Kasumi-1 (cell line): ENCODE measurements at regions not wholly inside any gene's neighbourhood (a gene's known extent, or its start where the extent isn't known, plus 50 kb on each side); places are given as distances from the start of the nearest gene placed in this dataset.
"Not testable (repeated sequence)": the region's sequence is repeated elsewhere in the genome, so short reads cannot be mapped to it uniquely, and the experiment has no call there.

ENCODE experiments used
- DNase-seq, 2 experiments: peaks; one replicate each; lab custom pipeline; 2025; lab: John Stamatoyannopoulos, UW

DNA sequence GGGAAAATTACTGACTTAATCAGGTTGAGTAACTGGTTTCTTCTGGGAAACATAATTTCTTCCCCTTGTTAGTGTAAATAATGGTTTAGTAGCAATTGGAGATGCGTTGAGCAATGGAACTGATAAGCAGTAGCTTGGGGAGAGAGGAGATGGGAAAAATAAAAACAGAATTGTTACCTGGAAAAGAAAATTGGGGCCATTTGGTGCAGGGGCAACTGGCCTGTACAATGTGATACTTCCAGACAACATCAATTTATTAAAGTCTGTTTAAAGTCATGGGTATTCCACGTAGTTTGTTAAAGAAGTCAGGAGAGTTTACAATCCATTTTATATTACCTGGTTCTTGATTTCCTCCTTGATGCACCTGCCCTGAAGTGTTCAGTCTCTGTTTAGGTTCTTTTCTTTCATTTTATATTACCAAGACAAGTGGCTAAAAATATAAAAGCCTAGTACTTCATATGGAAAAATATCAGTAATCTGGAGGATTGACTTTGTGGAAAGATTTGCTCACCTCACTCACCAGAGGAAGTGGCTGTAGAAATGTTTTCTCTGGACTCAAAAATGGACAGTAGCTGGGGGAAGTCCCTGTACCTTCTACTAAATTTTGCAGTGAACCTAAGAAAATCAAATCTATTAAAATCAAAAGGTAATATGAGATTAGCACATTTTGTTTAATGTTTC is 161.0 kb downstream of the DDX1 start:
- DNase-seq, result no peak

- no peak for DNase-seq
Observed at GRCh38 chr2:15753233-15753798, 161.6 kb downstream of the DDX1 start.

- DNase-seq, result no peak
Observed at GRCh38 chr2:15753811-15754702, 162.4 kb downstream of the DDX1 start.

- DNase-seq, result no peak
Observed at GRCh38 chr2:15754703-15755099, 163.0 kb downstream of the DDX1 start.

GRCh38 chr2:15755528-15755927 is 163.9 kb downstream of the DDX1 start:
- DNase-seq, result no peak

DNA sequence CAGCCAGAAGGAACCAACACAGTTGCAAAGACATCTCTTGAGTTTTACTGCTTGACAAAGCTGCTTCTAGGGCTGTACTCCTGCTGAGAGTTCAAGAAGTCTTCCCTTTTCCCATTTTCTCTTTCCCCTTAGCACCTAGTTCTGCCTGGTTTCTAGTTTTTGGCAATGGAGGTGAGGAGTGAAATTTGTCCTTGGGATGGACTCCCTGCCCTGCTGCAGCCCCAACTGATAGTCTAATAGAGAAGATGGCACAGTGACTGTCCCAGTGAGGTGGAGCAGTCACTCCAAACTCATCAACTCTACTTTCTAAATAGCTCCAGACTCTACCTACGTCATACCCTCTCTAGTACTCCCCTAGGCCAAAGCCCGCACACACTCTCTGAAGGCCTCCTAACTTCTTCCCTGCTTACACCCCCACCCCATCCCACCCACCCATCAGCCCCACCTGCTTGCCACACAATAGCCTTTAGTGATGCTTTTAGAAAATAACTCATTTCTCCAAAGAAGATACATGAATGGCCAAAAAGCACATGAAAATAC is 164.4 kb downstream of the DDX1 start:
- no peak for DNase-seq

DNA sequence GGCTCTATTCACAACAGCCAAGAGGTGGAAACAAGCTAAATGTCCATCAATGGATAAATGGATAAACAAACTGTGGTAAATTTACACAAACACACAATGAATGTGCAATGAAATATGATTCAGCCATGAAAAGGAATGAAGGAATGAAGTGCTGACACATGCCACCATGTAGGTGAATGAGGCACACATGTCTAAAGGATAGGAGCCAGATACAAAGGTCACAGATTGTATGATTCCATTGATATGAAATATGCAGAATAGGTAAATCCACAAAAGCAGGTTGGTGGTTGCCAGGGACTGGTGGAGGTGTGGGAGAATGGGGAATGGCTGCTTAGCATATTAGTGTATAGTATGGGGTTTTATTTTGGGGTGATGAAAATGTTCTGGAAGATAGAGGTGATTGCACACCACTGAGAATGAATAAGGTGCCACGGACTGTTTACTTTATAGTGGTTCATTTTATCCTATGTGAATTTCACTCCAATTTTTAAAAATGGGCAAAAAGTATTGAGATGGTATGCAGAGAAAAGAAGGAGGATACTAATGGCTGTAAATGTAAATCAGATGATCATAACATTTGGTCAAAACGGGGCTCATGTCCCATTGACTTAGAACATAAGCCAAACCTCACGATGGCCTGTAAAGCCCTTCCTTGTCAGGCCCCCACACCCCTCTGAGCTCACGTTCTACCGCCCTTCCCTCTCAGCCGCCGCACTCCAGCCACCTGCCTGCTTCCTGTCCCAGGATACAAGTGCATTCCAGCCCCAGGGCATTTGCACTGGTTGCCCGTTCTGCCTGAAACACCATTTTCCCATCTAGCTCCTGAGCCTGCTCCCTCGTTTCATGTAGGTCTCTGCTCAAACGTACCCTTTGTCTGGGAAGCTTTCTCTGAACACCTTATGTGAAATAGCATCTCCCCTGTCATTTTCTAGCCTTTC is 165.5 kb downstream of the DDX1 start:
- DNase-seq, result no peak

DNA sequence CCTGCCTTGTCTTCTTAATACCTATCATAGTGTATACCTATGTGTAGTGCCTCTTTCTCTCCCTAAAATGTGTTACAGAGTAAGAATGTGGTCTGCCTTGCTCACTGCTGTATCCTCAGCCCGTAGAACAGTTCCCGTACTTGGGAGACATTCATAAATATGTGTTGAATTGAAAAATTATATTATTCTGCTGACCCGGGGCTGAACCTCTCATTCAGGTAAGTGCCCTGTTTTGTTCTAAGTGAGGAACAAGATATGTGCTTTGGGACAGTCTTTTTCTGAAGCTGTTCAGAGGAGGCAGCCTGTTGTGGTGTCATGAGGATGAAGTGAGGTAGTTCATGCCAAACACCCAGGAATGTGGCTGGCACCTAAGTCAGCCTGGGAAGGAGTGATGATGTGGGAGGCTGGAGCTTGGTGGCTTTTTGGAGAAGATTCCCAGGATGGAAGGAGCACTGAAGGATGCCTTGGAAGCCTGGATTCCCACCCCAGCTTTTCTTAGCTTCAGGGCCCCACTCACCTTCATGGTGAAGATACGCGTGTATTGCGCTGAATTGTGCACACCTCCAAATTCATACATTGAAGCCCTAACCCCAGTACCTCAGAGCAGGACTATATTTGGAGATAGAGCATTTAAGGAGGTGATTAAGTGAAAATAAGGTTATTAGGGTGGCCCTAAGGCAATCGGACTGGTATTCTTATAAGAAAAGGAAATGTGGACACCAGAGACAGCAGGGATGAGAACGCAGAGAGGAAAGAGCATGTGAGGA is 166.3 kb downstream of the DDX1 start:
- DNase-seq, result no peak

- no peak for DNase-seq
Observed at GRCh38 chr2:15758848-15759247, 167.2 kb downstream of the DDX1 start.

GRCh38 chr2:15759385-15759784 is 167.7 kb downstream of the DDX1 start:
- DNase-seq, result no peak

DNA sequence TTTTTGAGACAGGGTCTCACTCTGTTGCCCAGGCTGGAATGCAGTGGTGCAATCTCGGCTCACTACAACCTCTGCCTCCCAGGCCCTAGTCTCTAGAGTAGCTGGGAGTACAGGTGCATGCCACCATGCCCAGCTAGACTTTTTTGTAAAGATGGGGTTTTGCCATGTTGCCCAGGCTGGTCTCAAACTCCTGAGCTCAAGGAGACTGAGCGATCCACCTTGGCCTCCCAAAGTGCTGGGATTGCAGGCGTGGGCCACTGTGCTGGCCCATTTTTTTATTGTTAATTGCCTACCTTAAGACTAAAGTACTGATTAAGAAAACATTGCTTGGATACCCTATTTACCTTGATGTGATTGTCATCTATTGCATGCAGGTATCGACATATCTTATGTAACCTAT is 168.1 kb downstream of the DDX1 start:
- not testable (repeated sequence) for DNase-seq

DNA sequence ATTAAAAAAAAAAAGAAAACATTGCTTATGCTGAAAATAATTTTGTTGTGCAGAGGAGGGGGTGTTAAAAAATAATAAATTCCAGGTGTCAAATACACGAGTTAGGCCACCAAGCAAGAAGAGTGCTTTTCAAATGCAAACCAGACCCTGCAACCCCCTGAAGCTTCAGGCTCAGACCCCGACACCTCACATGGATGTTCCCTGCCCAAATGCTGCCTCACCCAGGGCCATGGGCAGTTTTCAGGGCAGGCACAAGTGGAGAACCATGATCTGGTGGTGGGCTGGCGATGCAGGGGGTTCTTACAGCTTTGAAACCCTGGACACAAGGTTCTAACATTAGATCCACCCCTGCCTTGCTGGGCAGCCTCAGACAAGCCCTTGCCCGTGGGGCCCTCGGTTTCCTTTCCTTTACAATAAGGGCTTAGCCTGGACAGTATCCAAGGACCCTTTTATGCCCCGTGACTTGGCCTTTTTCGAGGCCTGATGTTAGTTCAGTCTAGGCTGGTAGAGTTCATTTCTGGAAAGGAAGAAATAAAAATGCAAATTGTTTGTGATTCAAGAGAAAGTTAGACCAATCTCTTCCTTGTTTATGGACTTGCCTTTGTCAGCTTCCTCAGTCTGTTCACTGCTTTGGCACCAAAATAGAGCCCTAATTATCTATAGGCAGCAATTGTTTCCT is 168.7 kb downstream of the DDX1 start:
- DNase-seq, result no peak

DNA sequence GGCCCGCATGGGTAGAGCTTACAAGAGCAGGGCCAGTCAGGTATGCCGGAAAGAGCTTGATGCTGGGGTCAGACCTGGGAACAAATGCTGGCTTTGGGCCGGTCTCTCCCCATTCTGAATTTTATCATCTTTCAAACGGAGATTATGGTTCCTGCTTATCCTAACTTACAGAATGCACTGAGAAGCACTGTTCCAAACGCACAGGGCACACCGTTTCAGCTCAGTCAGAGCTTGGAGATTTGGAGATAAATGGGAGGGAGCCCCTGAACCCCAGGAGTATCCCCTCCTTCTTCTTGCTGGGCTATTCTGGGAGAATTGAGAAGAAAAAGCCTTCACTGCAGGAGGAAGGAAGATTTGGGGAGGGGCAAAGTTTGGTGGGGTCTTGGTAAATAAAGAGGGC is 169.4 kb downstream of the DDX1 start:
- DNase-seq, result no peak

DNA sequence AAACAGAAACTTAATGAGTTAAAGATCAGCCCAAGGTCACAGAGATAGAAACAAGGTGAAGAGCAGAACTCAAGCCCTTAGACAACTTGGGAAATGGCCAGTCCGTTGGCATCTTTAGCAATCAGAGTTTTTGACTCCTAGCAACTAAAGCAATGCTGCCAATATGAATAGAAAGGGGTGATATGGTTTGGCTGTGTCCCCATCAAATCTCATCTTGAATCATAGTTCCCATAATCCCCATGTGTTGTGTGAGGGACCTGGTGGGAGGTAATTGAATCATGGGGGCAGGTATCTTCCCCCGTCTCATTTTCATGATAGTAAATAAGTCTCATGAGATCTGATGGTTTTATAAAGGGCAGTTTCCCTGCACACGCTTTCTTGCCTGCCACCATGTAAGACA is 170.2 kb downstream of the DDX1 start:
- DNase-seq, result no peak

GRCh38 chr2:15762449-15762848 is 170.8 kb downstream of the DDX1 start:
- DNase-seq, result no peak

GRCh38 chr2:15763106-15763821 is 171.6 kb downstream of the DDX1 start:
- DNase-seq, result no peak

- no peak for DNase-seq
Observed at GRCh38 chr2:15763822-15764682, 172.4 kb downstream of the DDX1 start.

GRCh38 chr2:15764683-15765011 is 173.0 kb downstream of the DDX1 start:
- DNase-seq, result no peak

DNA sequence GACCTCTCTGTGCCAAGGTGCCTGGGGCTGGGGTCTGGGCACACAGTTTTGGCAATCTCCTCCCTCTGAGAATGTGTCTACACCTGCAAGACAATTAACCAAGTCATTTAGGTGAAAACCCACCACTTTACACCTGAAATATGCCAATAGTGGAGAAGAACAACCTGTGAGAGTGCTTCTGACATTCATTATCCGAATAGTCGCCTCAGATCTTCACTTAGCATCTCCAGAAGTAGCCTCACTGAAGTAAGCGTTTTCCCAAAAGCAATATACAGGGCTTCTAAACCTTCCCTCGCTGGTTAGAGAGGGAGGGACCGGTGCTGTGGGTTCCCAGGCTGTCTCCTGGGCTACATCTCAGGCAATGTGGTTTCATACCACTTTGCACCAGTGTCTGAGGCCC is 173.5 kb downstream of the DDX1 start:
- no peak for DNase-seq
